GM19463 (cell line): ENCODE measurements at regions not wholly inside any gene's neighbourhood (a gene's known extent, or its start where the extent isn't known, plus 50 kb on each side); places are given as distances from the start of the nearest gene placed in this dataset.

ENCODE experiments used
- ATAC-seq: cut with Tn5 transposase; IDR thresholded peaks from one replicate; pipeline ENCODE4 v1.9.1; 2021; ENCODE audit warnings: mild to moderate bottlenecking, moderate library complexity; ENCODE audit not compliant: unreplicated experiment

GRCh38 chr10:78544423-78545090 lies 510.9 kb downstream of the RPS24 start:
- ATAC-seq, result no peak

GRCh38 chr10:78545756-78546155 lies 512.1 kb downstream of the RPS24 start:
- ATAC-seq, result no peak

- ATAC-seq, result no peak
These were observed 513.7 kb downstream of the RPS24 start for GRCh38 chr10:78547397-78547796.

GRCh38 chr10:78547905-78548304 lies 514.2 kb downstream of the RPS24 start:
- no peak for ATAC-seq

- ATAC-seq, result no peak
These were observed 514.7 kb downstream of the RPS24 start for GRCh38 chr10:78548369-78548768.

GRCh38 chr10:78549140-78549935 lies 515.7 kb downstream of the RPS24 start:
- ATAC-seq, result no peak

- no peak for ATAC-seq
These were observed 516.4 kb downstream of the RPS24 start for GRCh38 chr10:78550090-78550489.

- ATAC-seq, result no peak
These were observed 517.1 kb downstream of the RPS24 start for GRCh38 chr10:78550716-78551115.

GRCh38 chr10:78551184-78552005 lies 517.4 kb upstream of the ZMIZ1 start:
- ATAC-seq, result no peak

GRCh38 chr10:78552261-78552811 lies 516.4 kb upstream of the ZMIZ1 start:
- no peak for ATAC-seq

GRCh38 chr10:78553792-78554191 lies 515.0 kb upstream of the ZMIZ1 start:
- ATAC-seq, result no peak

GRCh38 chr10:78555128-78555527 lies 513.6 kb upstream of the ZMIZ1 start:
- ATAC-seq, result no peak

- no peak for ATAC-seq
These were observed 511.9 kb upstream of the ZMIZ1 start for GRCh38 chr10:78556705-78557432.

- ATAC-seq, result no peak
These were observed 511.3 kb upstream of the ZMIZ1 start for GRCh38 chr10:78557433-78557925.

GRCh38 chr10:78559661-78560340 lies 509.0 kb upstream of the ZMIZ1 start:
- no peak for ATAC-seq

- no peak for ATAC-seq
These were observed 508.5 kb upstream of the ZMIZ1 start for GRCh38 chr10:78560341-78560688.

- ATAC-seq, result no peak
These were observed 505.5 kb upstream of the ZMIZ1 start for GRCh38 chr10:78563314-78563713.

- ATAC-seq, result no peak
These were observed 502.9 kb upstream of the ZMIZ1 start for GRCh38 chr10:78565841-78566240.

- no peak for ATAC-seq
These were observed 502.3 kb upstream of the ZMIZ1 start for GRCh38 chr10:78566284-78567111.
